ENCODE measurements at regions not wholly inside any gene's neighbourhood (a gene's known extent, or its start where the extent isn't known, plus 50 kb on each side); places are given as distances from the start of the nearest gene placed in this dataset.

DNA sequence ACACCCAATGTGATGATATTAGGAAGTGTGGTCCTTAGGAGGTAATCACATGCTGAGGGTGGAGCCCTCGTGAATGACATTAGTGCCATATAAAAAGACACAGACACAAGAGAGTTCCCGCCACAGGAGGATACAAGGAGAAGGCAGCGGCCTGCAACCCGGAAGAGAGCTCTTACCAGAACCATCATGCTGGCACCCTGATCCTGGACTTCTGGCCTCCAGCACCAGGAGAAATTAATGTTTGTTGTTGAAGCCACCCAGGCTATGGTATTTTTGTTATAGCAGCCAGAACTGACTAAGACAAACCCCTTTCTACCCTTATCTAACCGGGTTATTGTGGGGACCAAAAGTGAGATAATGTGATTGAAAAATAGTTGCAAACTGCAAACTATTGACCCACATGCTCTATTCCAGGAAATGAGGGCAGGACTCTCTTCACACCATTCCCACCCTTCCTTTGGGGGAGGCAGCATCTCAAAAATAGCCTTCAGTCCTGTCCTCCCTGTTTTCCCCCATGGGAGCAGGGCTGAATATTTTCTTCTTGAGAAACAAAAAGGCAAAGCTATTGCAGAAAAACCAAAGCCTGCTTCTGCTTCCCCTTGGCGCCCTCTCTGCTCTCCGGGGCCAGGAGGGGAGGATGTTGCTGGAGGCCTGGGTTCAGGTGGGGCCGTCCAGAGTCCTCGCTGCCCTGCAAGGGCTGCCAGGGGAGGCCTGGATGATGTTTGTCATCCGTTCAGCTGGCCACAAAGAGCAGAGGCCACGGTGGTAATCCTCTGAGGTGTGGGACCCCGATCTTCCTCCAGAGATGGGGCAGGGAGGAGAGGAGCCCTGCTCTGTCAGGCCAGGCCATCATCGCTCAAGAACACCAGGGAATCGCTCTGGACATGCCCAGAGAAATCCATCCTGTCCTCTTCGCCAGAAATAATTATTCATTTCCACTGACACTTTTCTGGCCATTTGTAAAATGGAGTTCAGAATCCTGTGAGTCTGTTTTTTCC is 73.8 kb upstream of the HAAO start:
- no peak for DNase-seq (ENCODE audit: low read depth in 2 of 3, low spot score in 2 of 3)

GRCh38 chr2:42864641-42865280 is 72.4 kb upstream of the HAAO start:
- no peak for DNase-seq (ENCODE audit: low read depth in 2 of 3, low spot score in 2 of 3)

- DNase-seq (ENCODE audit: low read depth in 2 of 3, low spot score in 2 of 3): no peak
Observed at GRCh38 chr2:42864222-42864621, 71.8 kb upstream of the HAAO start.

- DNase-seq (ENCODE audit: low read depth in 2 of 3, low spot score in 2 of 3): no peak
Observed at GRCh38 chr2:42863751-42864150, 71.4 kb upstream of the HAAO start.

DNA sequence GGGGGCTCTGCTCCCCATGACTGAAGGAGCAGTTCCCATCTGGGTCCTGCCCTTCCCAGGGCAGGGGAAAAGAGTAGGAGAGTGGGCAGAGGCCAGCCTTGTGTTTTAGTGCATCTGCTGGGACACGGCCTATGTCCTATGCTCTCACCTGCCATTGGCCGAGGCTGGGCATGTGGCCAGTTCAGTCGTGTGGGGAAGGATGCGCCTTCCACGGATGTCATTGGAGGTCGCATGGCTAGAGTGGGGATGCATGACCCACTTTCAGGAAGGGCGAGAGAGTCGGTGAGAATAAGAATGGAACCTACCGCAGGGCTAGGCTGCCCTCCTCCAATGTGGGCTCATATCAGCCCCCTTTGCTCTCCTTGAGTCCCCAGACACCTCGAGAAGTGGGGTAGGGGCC is 70.9 kb upstream of the HAAO start:
- DNase-seq (ENCODE audit: low read depth in 2 of 3, low spot score in 2 of 3): no peak

DNA sequence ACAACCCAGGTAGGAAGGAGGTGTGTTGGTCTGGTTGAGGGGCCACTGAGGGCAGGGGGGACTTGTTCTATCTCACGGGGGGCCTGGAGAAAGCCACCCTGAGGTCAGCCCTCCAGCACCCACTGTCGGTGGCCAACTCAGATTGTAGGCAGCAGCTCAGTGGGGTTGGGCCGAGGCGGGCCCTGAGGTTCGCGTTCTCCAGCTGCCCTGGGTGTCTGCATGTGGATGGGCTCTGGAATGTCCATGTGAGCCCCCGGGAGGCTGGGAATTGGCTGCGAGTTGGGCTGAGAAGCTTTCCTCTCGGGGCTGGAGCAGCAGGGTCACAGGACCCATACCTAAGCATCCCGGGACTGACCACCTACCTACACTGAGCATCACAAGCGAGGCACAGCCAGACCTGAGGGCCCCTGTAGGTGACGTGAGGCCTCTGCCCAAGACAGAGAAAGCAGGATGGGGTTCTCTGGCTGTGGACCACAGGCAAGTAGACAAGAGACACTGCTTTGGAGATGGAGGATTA is 70.3 kb upstream of the HAAO start:
- DNase-seq (ENCODE audit: low read depth in 2 of 3, low spot score in 2 of 3): no peak

GRCh38 chr2:42861321-42861720 is 68.9 kb upstream of the HAAO start:
- DNase-seq (ENCODE audit: low read depth in 2 of 3, low spot score in 2 of 3): no peak

GRCh38 chr2:42860319-42861094 is 68.1 kb upstream of the HAAO start:
- no peak for DNase-seq (ENCODE audit: low read depth in 2 of 3, low spot score in 2 of 3)

- no peak for DNase-seq (ENCODE audit: low read depth in 2 of 3, low spot score in 2 of 3)
Observed at GRCh38 chr2:42859791-42860190, 67.4 kb upstream of the HAAO start.

- peak; percentile 24 to 92 (median 77) for DNase-seq (ENCODE audit: low read depth in 2 of 3, low spot score in 2 of 3)
Observed at GRCh38 chr2:42859006-42859552, 66.7 kb upstream of the HAAO start.

GRCh38 chr2:42858140-42859005 is 66.0 kb upstream of the HAAO start:
- no peak for DNase-seq (ENCODE audit: low read depth in 2 of 3, low spot score in 2 of 3)

DNA sequence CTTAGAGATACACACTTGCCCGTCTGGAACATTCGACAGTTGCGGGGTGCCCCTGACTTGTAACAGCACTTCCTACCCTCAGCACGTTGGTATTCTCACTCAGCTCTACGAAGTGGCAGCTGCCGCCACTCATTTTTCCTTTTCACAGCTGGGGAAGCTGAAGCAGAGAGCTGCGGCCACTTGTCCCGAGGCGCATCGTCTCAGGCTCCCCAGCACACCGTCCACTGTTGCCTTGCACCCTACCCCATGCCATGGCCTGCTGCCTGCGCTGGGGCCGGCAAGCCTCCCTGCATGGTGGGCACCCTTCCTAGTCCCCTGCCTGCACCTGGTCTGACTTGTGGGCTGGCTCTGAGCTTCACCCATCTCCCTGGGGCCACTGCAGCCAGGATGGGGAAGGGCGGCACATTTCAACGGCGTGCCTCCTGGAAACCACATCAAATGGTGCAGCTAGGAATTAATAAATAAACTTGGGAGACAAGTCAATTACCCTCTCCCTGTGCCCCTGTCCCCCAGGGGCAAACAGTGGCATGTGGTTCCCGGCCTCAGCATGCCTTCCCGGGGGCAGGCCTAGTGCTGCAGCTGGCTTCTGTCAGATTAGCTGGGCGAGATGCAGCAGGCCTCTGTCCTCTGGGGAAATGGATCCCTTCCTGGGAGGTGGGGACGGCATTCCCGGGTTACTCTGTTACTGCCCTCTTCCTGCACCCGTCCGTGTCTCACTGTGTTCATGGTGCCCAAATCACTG is 64.7 kb upstream of the HAAO start:
- DNase-seq (ENCODE audit: low read depth in 2 of 3, low spot score in 2 of 3): no peak

- DNase-seq (ENCODE audit: low read depth in 2 of 3, low spot score in 2 of 3): no peak
Observed at GRCh38 chr2:42856106-42856860, 63.9 kb upstream of the HAAO start.

GRCh38 chr2:42855221-42855970 is 63.0 kb upstream of the HAAO start:
- DNase-seq (ENCODE audit: low read depth in 2 of 3, low spot score in 2 of 3): no peak

DNA sequence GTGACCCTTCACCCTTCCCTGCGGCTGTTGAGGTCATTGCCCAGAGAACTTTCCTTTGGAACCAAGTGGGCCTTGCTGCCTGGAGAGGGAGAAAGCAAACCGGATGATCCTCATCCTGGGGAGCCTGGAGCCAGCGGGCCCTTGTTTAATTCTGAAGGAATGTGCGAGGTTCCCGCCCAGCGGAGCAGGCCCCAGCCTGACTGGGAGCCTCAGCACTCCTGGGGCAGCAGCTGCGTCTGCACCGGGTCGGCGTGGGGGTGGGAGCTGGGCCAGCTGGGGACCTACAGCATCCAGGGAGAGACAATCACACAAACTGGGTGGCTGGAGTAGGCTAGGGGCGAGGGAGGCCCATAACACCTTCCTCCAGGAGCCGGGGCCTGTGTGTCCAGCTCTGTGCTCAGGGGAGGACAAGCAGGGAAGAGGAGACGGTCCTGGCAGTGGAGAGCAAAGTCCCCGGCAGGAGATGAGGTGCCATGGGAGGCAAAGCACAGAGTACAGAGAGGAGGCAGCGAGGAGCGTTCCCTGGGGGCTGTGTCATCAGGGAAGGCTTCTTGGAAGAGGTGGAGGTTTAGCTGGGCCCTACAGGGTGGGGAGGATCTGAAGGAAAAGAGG is 61.9 kb upstream of the HAAO start:
- DNase-seq (ENCODE audit: low read depth in 2 of 3, low spot score in 2 of 3): no peak

- no peak for DNase-seq (ENCODE audit: low read depth in 2 of 3, low spot score in 2 of 3)
Observed at GRCh38 chr2:42853549-42854206, 61.3 kb upstream of the HAAO start.

DNA sequence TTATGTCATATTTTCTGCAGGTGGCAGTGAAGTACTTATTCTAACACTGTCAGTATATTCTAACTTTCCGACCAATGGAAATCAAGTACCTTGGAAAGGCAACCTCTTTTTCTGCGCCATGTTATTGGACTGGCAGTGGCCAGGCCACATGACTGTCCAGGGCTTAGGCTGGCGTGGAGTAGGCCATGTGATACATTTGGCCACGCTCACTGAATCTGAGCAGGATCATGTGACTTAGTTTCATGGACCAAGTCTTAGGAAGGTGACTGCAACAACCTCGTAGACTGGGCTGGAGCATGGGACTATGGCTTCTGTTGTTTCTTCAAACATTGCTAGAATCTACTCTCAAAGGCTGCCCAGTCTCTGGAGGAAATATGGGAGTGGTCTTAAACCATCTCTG is 60.4 kb upstream of the HAAO start:
- DNase-seq (ENCODE audit: low read depth in 2 of 3, low spot score in 2 of 3): no peak

Measured in hematopoietic multipotent progenitor cell (in vitro differentiated cells).